ENCODE measurements at regions not wholly inside any gene's neighbourhood (a gene's known extent, or its start where the extent isn't known, plus 50 kb on each side); places are given as distances from the start of the nearest gene placed in this dataset.

DNA sequence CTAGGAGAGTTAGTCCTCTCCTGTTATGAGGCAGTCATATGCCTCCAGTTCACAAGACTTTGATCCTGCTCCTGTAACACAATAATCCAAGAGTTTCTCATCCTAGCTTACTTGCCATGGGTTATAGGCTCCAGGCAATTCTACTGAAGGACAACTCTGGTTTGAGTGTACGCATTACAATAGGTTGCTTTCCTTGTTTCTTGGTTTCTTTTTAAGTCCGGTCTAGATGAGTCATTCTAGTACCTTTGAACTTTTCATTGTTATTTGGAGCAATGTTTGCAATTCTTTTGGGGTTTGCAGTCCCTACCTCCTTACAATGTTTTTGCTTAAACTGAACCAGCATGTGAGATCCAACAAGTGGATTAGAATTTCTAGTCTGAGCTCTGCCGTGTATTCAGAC is 109.1 kb downstream of the ANAPC4 start:
- Histone ChIP-seq H2AFZ (no peak overlapping the region), H3K4me1 (ENCODE audit: insufficient read depth) (no peaks in the 10 kb centered on the region), H3K9me2 (ENCODE audit: insufficient read depth) (no peaks in the 10 kb centered on the region), H3K27ac (no peak overlapping the region), H3K9ac (no peak overlapping the region), H3K4me3 (no peak overlapping the region), H3F3A (ENCODE audit: insufficient read depth) (no peaks in the 10 kb centered on the region), H3K36me3 (ENCODE audit: low read depth) (no peaks in the 10 kb centered on the region), H3K79me2 (ENCODE audit: insufficient read depth) (no peaks in the 10 kb centered on the region), H3K4me2 (ENCODE audit: unreplicated experiment) (no peak overlapping the region), H4K20me1 (ENCODE audit: insufficient read depth) (no peaks in the 10 kb centered on the region), H3K27me3 (replicated peaks; ENCODE audit: insufficient read depth) (peaks cover 3% of the 10 kb centered on the region; the same call in 1 of the 2 replicates), H3K9me3 (ENCODE audit: low read depth) (no peaks in the 10 kb centered on the region)
- TF ChIP-seq EZH2phosphoT487 (IDR thresholded peaks at IDR 0.05; ENCODE audit: insufficient read depth, low read depth) (no peak), EZH2 (IDR thresholded peaks at IDR 0.05; ENCODE audit: insufficient read depth, poor library complexity, severe bottlenecking) (no peak)
- in situ Hi-C loops (cut with MboI): no loop called here
- WGBS, 2 experiments (ENCODE audit: low coverage in 1 of 2, low lambda C conversion rate in 2 of 2, missing lambda C conversion rate in 2 of 2): 79 to 83% methylated on average over 3 of the region's 3 CpGs
- DNase-seq: no peak

DNA sequence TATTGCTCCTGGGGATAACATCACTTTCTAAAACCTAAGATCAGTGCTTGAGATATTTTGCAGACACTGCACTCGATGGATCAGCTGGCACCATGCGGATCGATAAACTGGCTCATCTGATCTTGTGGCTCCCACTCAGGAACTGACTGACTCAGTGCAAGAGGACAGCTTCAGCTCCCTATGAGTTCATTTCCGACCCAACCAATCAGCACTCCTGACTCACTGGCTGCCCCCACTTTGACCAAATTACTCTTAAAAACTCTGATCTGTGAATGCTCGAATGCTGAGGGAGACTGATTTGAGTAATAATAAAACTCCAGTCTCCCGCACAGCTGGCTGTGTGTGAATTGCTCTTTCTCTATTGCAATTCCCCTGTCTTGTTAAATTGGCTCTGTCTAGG is 110.1 kb downstream of the ANAPC4 start:
- Histone ChIP-seq H3K9me3 (ENCODE audit: low read depth) (no peaks in the 10 kb centered on the region), H3K27me3 (replicated peaks; ENCODE audit: insufficient read depth) (peaks cover 7% of the 10 kb centered on the region; the same call in 1 of the 2 replicates), H3K9ac (no peak overlapping the region), H3K4me3 (no peak overlapping the region), H3K4me1 (ENCODE audit: insufficient read depth) (no peaks in the 10 kb centered on the region), H3K4me2 (ENCODE audit: unreplicated experiment) (no peak overlapping the region), H3K27ac (no peak overlapping the region), H4K20me1 (ENCODE audit: insufficient read depth) (no peaks in the 10 kb centered on the region), H3K36me3 (ENCODE audit: low read depth) (no peaks in the 10 kb centered on the region), H3K79me2 (ENCODE audit: insufficient read depth) (no peaks in the 10 kb centered on the region), H3K9me2 (ENCODE audit: insufficient read depth) (no peaks in the 10 kb centered on the region), H3F3A (ENCODE audit: insufficient read depth) (no peaks in the 10 kb centered on the region), H2AFZ (no peak overlapping the region)
- DNase-seq: no peak
- in situ Hi-C loops (cut with MboI): no loop called here
- 77 to 82% methylated on average over 6 of the region's 6 CpGs for WGBS, 2 experiments (ENCODE audit: low coverage in 1 of 2, low lambda C conversion rate in 2 of 2, missing lambda C conversion rate in 2 of 2)
- TF ChIP-seq EZH2phosphoT487 (IDR thresholded peaks at IDR 0.05; ENCODE audit: insufficient read depth, low read depth): no peak
- no peak for TF ChIP-seq EZH2 (IDR thresholded peaks at IDR 0.05; ENCODE audit: insufficient read depth, poor library complexity, severe bottlenecking)

GRCh38 chr4:25489253-25489797 is 112.3 kb downstream of the ANAPC4 start:
- H2AFZ ChIP-seq: no peak overlapping the region
- H3K4me3 ChIP-seq: no peak overlapping the region
- no peak for TF ChIP-seq EZH2phosphoT487 (IDR thresholded peaks at IDR 0.05; ENCODE audit: insufficient read depth, low read depth)
- no peak for TF ChIP-seq EZH2 (IDR thresholded peaks at IDR 0.05; ENCODE audit: insufficient read depth, poor library complexity, severe bottlenecking)
- no peaks in the 10 kb centered on the region for H3K4me1 ChIP-seq (ENCODE audit: insufficient read depth)
- no peaks in the 10 kb centered on the region for H3K9me2 ChIP-seq (ENCODE audit: insufficient read depth)
- H3K27me3 ChIP-seq (replicated peaks; ENCODE audit: insufficient read depth): peaks cover 7% of the 10 kb centered on the region; the same call in 1 of the 2 replicates
- H3K4me2 ChIP-seq (ENCODE audit: unreplicated experiment): no peak overlapping the region
- H3K9me3 ChIP-seq (ENCODE audit: low read depth): no peaks in the 10 kb centered on the region
- no peaks in the 10 kb centered on the region for H3K79me2 ChIP-seq (ENCODE audit: insufficient read depth)
- no peak for DNase-seq
- H4K20me1 ChIP-seq (ENCODE audit: insufficient read depth): no peaks in the 10 kb centered on the region
- H3K9ac ChIP-seq: no peak overlapping the region
- no peaks in the 10 kb centered on the region for H3K36me3 ChIP-seq (ENCODE audit: low read depth)
- H3F3A ChIP-seq (ENCODE audit: insufficient read depth): no peaks in the 10 kb centered on the region
- WGBS, 2 experiments (ENCODE audit: low coverage in 1 of 2, low lambda C conversion rate in 2 of 2, missing lambda C conversion rate in 2 of 2): 80 to 94% methylated on average over 1 of the region's 1 CpG
- no peak overlapping the region for H3K27ac ChIP-seq
- in situ Hi-C loops (cut with MboI): no loop called here

DNA sequence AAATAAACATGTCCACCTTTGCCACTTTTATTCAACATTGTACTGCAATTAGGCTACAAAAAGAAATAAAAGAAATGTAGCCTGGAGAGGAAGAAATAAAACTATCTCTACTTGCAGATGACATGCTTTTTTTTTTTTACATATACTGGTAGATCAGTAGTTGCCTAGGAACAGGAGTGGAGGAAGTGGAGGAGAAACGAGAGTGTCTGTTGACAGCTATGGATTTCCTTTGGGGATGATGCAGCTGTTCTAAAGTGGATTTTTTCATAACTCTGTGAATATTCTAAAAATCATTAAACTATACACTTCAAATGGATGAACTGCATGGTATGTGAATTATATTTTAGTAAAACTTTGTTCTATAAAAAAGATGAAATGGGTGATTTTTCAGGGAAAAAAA is 116.4 kb downstream of the ANAPC4 start:
- TF ChIP-seq EZH2phosphoT487 (IDR thresholded peaks at IDR 0.05; ENCODE audit: insufficient read depth, low read depth) (no peak), EZH2 (IDR thresholded peaks at IDR 0.05; ENCODE audit: insufficient read depth, poor library complexity, severe bottlenecking) (no peak)
- no peaks in the 10 kb centered on the region for H3K9me3 ChIP-seq (ENCODE audit: low read depth)
- H3K9ac ChIP-seq: no peak overlapping the region
- no peak for DNase-seq
- WGBS, 2 experiments (ENCODE audit: low coverage in 1 of 2, low lambda C conversion rate in 2 of 2, missing lambda C conversion rate in 2 of 2): 15 to 29% methylated on average over 1 of the region's 1 CpG
- H3K4me1 ChIP-seq (ENCODE audit: insufficient read depth): no peaks in the 10 kb centered on the region
- peaks cover 7% of the 10 kb centered on the region; the same call in 1 of the 2 replicates for H3K27me3 ChIP-seq (replicated peaks; ENCODE audit: insufficient read depth)
- no peaks in the 10 kb centered on the region for H3F3A ChIP-seq (ENCODE audit: insufficient read depth)
- H2AFZ ChIP-seq: no peak overlapping the region
- no peaks in the 10 kb centered on the region for H4K20me1 ChIP-seq (ENCODE audit: insufficient read depth)
- no peak overlapping the region for H3K4me3 ChIP-seq
- H3K4me2 ChIP-seq (ENCODE audit: unreplicated experiment): no peak overlapping the region
- no peaks in the 10 kb centered on the region for H3K36me3 ChIP-seq (ENCODE audit: low read depth)
- H3K79me2 ChIP-seq (ENCODE audit: insufficient read depth): no peaks in the 10 kb centered on the region
- in situ Hi-C loops (cut with MboI): no loop called here
- H3K27ac ChIP-seq: no peak overlapping the region
- H3K9me2 ChIP-seq (ENCODE audit: insufficient read depth): no peaks in the 10 kb centered on the region

DNA sequence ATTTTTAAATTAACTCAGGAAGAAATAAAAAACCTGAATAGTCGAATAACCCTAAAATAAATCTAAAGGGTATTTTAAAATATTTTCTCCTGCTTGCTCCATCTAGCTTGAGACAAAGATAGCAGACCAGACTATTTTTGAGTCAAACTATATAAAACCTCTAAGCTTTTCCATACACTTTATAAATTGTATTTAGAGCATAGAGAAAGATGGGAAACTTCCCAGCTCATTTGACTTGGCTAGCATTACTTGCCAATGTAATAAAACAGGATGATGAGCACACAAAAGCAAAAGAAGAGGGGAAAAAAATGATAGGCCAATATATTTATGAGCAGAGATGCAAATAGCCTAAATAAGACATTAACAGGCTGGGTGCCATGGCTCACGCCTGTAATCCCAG is 117.1 kb downstream of the ANAPC4 start:
- Histone ChIP-seq H3K4me1 (ENCODE audit: insufficient read depth) (no peaks in the 10 kb centered on the region), H2AFZ (no peak overlapping the region), H3K36me3 (ENCODE audit: low read depth) (no peaks in the 10 kb centered on the region), H3K9ac (no peak overlapping the region), H3K27ac (no peak overlapping the region), H3K27me3 (replicated peaks; ENCODE audit: insufficient read depth) (peaks cover 7% of the 10 kb centered on the region; the same call in 1 of the 2 replicates), H3K79me2 (ENCODE audit: insufficient read depth) (no peaks in the 10 kb centered on the region), H3K4me3 (no peak overlapping the region), H3K9me2 (ENCODE audit: insufficient read depth) (no peaks in the 10 kb centered on the region), H3K4me2 (ENCODE audit: unreplicated experiment) (no peak overlapping the region), H4K20me1 (ENCODE audit: insufficient read depth) (no peaks in the 10 kb centered on the region), H3F3A (ENCODE audit: insufficient read depth) (no peaks in the 10 kb centered on the region), H3K9me3 (ENCODE audit: low read depth) (no peaks in the 10 kb centered on the region)
- in situ Hi-C loops (cut with MboI): no loop called here
- TF ChIP-seq EZH2phosphoT487 (IDR thresholded peaks at IDR 0.05; ENCODE audit: insufficient read depth, low read depth): no peak
- no peak for DNase-seq
- 43 to 52% methylated on average over 2 of the region's 2 CpGs for WGBS, 2 experiments (ENCODE audit: low coverage in 1 of 2, low lambda C conversion rate in 2 of 2, missing lambda C conversion rate in 2 of 2)

Data from GM23248 (cell line).